GM18505 (cell line): ENCODE measurements at regions not wholly inside any gene's neighbourhood (a gene's known extent, or its start where the extent isn't known, plus 50 kb on each side); places are given as distances from the start of the nearest gene placed in this dataset.

Experiments used
- ATAC-seq: cut with Tn5 transposase; IDR thresholded peaks from one replicate; pipeline ENCODE4 v1.9.1; 2021; ENCODE audit not compliant: unreplicated experiment
- POLR2A ChIP-seq: IDR thresholded peaks from 4 replicates; pipeline ENCODE4 v1.6.1; 2011; ENCODE audit warnings: borderline replicate concordance; ENCODE audit not compliant: insufficient read depth, insufficient read length; ENCODE audit errors: extremely low read depth

DNA sequence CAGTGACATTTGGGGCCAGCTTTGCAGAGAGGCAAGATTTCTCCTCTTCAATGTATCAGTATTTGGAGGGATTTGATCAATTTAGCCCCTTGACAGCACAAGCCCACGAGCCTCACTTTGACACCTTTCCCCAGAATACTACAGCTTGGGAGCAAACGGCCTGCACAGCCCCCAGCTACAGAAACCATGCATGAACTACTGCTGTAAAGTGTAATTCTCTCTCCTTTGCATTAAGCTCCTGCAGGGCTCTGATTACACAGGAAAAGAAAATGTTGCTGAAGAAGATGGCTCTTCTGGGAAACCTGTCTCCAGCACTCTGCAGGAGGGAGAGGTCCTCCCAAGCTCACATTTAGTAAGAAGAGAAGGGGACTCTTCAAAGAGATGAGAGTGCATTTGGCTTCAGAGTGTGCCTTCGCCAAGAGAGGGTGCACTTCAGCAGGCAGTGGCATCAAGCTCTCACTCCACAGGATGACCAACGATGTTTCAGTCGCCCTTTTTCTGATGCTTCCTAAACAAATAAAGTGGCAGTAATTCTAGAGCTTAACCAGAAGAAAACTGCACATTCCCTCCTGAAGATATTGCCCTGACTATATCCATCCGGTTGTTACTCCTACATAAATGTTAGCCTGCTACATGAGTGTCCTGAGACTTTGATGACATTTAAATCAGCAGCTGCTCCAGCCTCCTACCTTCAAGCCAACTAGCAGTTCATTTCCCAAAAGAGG, 272.2 kb downstream of the AUH start:
- no peak for ATAC-seq

DNA sequence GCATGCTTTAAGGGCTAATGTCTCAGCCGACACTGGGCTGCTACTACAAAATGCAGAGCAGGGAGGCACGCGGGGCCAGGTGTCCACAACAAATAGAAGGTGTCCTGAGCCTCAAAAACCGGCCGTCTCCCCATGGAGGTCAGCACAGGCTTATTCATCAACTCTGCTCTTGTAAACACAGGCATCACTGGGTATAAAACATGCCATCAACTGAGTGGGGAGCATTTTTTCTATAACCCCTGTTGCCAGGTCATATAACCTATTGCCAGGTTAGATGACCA, 271.6 kb downstream of the AUH start:
- no peak for TF ChIP-seq POLR2A
- ATAC-seq, result no peak

More for the DNA sequence above, 272.2 kb downstream of the AUH start:
- TF ChIP-seq POLR2A, result no peak

DNA sequence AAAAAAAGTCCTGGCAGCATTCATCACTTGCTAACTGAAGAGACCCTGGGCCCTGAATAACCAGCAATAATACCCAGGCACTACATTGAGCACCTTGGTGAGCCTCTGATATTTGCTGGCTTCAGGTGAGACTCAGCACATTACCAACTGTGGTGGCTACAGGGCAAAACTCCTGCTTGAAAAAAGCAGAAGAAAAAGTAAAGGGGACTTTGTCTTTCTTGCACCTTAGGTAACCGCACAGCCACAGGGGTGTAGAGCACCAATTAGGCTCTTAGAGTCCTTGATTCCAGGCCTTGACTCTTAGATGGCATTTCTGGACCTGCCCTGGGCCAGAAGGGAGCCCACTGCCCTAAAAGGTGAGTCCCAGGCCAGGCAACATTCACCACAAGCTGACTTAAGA, 269.5 kb downstream of the AUH start:
- no peak for ATAC-seq
- no peak for TF ChIP-seq POLR2A

DNA sequence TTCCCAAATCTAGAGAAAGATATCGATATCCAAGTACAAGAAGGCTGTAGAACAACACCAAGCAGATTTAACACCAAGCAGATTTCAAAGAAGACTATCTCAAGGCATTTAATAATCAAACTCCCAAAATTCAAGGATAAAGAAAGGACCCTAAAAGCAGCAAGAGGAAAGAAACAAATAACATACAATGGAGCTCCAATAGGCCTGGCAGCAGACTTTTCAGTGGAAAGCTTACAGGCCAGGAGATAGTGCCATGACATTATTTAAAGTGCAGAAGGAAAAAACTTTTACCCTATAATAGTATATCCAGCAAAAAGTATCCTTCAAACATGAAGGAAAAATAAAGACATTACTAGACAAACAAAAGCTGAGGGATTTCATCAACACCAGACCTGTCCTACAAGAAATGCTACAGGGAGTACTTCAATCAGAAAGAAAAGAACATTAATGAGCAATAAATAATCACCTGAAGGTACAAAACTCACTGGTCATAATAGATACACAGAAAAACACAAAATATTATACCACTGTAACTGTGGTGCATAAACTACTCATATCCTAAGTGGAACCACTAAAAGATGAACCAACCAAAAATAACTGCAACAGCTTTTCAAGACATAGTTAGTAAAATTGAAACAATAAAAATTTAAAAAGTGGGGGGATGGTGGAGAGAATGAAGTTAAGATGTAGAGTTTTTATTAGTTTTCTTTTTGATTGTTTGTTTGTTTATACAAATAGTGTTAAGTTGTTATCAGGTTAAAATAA, 267.2 kb downstream of the AUH start:
- TF ChIP-seq POLR2A, result no peak

DNA sequence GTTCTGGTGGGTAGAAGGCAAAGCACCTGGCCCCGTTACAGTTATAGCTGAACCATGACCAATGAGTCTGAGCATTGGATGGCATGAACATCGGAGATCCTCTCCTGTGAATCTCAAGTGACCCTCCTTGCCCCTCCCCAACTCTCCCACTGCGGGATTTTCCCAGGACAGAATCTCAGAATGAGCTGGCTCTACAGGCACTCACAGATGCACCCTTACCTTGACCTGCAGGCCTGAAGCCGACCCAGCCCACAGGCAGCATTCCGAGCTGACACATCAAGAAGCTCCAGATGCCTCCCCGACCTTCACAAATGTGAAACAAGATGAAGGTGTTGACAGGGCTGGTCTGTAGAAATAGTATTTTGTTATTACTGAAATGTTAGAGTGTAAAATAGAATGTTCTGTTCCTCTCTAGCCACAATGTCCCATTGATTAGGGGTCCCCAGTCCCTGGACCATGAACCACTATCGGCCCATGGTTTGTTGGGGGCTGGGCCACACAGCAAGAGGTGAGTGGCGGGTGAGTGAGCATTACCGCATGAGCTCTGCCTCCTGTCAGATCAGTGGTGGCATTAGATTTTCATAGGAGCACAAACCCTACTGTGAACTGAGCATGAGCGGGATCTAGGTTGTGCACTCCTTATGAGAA, 263.4 kb downstream of the AUH start:
- ATAC-seq, result no peak
- no peak for TF ChIP-seq POLR2A

More for the DNA sequence above, 267.2 kb downstream of the AUH start:
- no peak for ATAC-seq

DNA sequence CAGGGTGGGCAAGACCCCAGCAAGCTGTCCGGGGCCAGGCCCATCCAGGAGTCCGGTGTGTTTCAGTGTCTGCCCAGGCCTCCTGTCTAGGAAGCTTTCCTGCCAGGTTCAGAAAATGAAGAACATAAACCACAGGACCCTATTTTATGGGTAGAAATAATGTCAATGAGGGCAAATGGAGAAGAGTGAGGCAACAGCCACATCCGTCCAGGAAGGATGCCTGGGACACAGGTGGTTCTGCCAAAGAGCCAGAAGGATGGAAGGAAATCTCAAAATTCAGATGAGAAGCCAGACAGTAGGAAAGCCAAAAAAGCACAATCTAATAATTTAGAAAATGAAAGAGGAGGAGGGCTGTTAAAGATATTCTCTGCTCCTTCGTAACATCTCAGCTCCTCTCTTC, 262.3 kb downstream of the AUH start:
- no peak for ATAC-seq
- no peak for TF ChIP-seq POLR2A

DNA sequence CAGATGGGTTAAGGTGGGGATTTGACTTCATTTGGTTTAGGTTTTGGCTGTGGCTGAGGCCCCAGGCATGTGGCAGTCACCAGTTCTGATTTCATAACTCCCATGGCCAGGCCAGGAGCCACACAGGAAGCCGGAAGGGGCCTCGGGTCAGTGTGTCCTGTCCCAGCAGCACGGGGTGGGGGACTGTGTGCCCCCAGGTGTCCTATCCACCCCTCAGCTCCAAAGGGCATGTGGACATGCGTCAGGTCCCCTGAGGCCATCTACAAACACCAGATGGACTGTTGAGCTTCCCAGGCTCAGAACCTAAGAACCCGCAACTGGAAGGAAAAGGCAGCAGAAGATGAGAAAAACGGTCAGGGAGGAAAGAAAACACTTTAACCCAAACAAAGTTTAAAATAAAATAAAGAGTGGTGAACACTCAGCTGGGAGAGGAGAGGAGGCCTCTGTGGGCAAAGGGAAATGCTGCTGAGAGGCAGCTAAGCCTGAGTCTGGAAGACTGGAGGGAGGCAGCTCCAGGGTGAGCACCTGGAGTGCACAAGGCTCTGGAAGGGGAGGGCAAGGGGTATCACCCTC, 260.8 kb downstream of the AUH start:
- no peak for ATAC-seq
- TF ChIP-seq POLR2A, result no peak

DNA sequence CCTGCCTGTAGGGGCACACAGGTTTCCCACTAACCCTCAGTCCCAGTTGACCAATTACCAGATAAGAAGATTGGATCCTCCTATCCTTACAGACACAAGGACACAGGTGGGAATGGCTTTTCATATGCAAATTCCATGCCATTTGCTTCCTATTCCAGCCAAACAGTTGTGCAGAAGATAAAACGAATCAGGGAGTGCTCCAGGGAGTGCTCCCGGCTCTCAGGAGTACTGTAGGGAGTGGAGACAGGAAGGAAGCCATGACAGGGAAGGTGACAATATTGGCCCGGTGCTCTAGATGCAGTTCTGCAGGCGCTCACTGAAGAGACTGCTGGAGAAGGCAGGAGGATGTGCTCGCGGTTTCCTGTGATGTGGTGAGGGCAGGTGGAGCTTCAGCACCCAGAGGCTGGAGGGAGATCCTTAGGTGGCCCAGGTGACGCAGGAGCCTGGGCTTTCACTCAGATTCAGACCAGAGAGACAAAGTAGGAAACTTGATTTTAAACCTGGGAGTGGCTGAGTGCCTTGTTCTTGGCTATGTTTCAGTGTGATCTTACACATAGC, 260.0 kb downstream of the AUH start:
- ATAC-seq, result no peak
- TF ChIP-seq POLR2A, result no peak

DNA sequence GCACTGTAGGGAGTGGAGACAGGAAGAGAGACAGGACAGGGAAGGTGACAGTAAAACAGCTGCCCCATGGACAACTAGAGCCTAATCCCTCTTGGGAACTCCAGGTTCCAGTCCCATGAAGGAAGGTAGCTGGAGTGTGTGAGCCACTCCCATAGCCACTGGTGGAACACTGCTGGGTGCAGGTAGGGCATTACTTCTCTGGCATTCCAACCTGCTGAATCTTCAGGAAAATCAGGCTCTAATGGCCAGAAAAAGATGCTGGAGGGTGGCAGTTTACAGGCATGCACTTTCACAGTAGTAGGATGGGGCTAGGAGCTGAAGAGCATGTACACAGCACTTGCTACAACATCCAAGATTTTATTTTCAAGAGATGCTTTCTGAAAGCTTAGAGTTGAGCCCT, 259.4 kb downstream of the AUH start:
- TF ChIP-seq POLR2A, result no peak
- ATAC-seq, result no peak

DNA sequence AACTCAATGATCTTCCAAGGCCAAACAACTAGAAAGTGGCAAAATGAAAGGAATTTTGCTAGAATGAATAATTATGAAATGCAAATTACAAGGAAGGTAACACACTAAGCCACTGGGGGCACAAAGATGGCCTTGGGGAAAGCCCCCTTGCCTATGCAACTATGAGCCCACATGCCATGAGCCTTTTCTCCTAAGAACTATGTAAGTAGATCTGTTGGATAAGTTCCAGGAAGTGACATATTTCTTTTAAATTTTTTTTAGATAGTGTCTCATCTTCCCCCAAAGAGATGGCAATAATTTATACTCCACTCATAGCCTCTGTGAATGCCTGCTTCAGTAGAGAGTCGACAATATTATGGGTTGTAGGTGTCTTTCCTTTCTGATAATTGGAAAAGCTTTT, 257.8 kb downstream of the AUH start:
- ATAC-seq, result no peak
- no peak for TF ChIP-seq POLR2A

DNA sequence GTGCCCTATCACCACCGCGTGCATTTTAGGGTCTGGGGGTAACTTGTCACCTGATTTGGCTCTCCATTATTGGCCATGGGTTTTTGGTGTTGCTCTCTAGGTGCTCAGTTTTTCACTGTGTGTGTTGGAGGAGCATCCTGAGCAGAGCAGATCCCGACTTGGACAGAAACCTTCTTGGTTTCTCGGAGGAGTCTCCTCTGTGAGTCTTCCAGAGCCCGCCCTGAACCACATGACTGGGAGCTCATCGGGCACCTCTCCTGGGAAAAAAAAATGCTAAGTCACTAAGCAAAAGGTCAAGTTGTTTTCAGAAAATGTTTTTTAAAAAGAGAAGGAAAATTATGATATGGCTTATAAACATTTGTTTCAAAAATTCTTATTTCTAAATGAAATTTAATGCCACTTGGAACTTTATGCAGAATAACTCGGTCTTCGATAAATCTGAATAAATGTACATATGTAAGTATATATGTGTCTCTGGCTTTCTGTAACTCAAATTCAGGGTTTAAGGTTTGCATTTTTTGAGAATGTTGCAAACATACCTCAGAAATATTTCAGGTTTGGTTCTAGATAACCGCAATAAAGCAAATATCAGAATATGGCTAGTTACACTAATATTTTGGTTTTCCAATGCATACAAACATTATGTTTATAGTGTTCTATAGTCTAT, 255.2 kb downstream of the AUH start:
- no peak for ATAC-seq
- TF ChIP-seq POLR2A, result no peak

DNA sequence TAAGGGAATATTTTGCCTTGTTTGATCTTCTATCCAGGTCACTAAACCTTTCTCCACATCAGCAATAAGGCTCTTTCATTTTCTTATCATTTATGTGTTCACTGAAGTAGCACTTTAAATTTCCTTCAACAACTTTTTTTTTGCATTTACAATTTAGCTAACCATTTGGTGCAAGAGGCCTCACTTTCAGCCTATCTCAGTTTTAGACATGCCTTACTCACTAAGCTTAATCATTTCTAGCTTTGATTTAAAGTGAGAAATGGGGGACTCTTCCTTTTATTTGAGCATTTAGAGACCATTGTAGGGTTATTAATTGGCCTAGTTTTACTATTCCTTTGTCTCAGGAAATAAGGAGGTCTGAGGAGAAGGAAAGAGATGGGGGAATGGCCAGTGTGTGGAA, 250.5 kb downstream of the AUH start:
- ATAC-seq, result no peak

DNA sequence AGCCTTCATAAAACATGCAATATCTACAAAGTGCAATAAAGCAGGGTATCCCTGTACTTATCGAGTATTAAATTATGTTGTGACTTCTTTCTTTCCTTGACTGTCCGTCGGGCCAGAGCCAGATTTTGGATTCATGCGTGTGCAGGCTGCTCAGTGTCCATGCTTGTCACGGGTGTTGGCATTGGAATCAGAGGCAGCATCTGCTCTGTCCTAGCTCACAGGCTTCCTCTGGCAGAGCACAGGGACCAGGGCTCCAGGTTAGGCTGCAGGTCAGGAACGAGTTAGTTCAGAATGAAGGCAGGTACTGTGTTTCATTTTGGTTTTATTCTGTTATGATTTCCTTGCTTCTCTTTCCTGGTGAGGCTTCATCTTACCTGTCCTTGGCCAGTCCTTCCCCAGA, 249.8 kb downstream of the AUH start:
- no peak for ATAC-seq
- TF ChIP-seq POLR2A, result no peak

More for the DNA sequence above, 250.5 kb downstream of the AUH start:
- no peak for TF ChIP-seq POLR2A

DNA sequence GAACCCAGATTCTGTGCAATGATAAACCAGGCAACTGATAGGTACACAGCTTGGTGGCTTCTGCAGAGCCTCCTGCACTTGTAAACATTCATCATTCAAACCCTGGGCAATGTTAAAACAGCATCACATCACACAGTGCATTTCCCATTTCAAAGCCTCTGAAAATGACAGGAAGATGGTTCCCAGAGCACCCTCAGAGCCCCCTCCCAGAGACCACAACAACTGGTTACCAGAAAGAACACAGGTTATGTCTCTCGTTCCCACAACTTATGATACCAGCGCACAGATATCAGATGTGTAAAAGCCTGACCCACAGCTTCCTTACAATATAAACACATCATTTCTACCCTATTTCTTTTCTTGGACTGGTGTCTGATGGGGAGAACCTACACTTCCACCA, 248.7 kb downstream of the AUH start:
- ATAC-seq, result no peak
- TF ChIP-seq POLR2A, result no peak

DNA sequence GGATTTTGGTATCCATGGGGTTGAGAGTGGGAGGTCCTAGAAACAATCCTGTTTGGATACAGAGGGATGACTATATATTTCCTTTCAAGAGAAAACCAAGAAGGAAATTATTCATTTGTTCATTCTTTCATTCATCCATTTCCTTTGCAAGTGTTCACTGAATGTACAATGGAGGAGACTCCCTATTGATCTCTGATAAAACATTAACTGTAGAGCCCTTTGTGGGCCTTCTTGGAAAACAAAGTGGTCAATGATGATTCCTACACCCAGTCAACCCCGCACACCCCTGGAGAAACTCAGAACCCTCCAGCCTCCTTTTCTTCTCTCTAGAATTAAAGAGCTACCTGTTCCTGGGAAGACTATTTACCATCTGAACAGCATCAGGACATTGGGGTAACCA, 247.3 kb downstream of the AUH start:
- ATAC-seq, result no peak
- TF ChIP-seq POLR2A, result no peak
